ENCODE measurements at regions not wholly inside any gene's neighbourhood (a gene's known extent, or its start where the extent isn't known, plus 50 kb on each side); places are given as distances from the start of the nearest gene placed in this dataset.
"Not testable (repeated sequence)": the region's sequence is repeated elsewhere in the genome, so short reads cannot be mapped to it uniquely, and the experiment has no call there.

- in situ Hi-C loops (cut with MboI; ENCODE audit: low sequenced_read_pairs in 4 of 4): no loop called here
- TF ChIP-seq CTCF (IDR thresholded peaks at IDR 0.05 in 4 of 5, conservative IDR thresholded peaks at IDR 0.05 in 1 of 5) (no peak), POLR2A (IDR thresholded peaks at IDR 0.05) (no peak)
- intact Hi-C loops (cut with DNase I; ENCODE audit: low total_unique reads): no loop called here
- no peaks in the 10 kb centered on the region for H3K27me3 ChIP-seq
- H3K4me3 ChIP-seq: no peak overlapping the region
- H3K36me3 ChIP-seq: no peaks in the 10 kb centered on the region
- ATAC-seq (no peak), DNase-seq (no peak)
- H3K4me1 ChIP-seq: peaks cover 0 to 6% of the 10 kb centered on the region in 2 donors
- H3K27ac ChIP-seq: no peak overlapping the region
- H3K9me3 ChIP-seq: no peaks in the 10 kb centered on the region
These were observed 91.4 kb upstream of the CAV2 start for GRCh38 chr7:116408166-116408565.

DNA sequence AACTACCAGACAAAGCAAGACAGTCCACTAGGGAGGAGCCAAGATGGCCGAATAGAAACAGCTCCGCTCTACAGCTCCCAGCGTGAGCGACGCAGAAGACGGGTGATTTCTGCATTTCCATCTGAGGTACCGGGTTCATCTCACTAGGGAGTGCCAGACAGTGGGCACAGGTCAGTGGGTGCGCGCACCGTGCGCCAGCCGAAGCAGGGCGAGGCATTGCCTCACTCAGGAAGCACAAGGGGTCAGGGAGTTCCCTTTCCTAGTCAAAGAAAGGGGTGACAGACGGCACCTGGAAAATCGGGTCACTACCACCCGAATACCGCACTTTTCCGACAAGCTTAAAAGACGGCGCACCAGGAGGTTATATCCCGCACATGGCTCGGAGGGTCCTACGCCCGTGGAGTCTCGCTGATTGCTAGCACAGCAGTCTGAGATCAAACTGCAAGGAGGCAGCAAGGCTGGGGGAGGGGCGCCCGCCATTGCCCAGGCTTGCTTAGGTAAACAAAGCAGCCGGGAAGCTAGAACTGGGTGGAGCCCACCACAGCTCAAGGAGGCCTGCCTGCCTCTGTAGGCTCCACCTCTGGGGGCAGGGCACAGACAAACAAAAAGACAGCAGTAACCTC is 90.6 kb upstream of the CAV2 start:
- ATAC-seq; H3K4me3 ChIP-seq; DNase-seq; H3K4me1 ChIP-seq; intact Hi-C loops (cut with DNase I; ENCODE audit: low total_unique reads); H3K36me3 ChIP-seq; in situ Hi-C loops (cut with MboI; ENCODE audit: low sequenced_read_pairs in 4 of 4); H3K9me3 ChIP-seq; H3K27me3 ChIP-seq; H3K27ac ChIP-seq: not testable (repeated sequence)

GRCh38 chr7:116410694-116411093 is 88.8 kb upstream of the CAV2 start:
- ATAC-seq; H3K9me3 ChIP-seq; H3K4me3 ChIP-seq; H3K27ac ChIP-seq; in situ Hi-C loops (cut with MboI; ENCODE audit: low sequenced_read_pairs in 4 of 4); H3K27me3 ChIP-seq; H3K4me1 ChIP-seq; DNase-seq; H3K36me3 ChIP-seq; intact Hi-C loops (cut with DNase I; ENCODE audit: low total_unique reads): not testable (repeated sequence)

- TF ChIP-seq CTCF (IDR thresholded peaks at IDR 0.05 in 4 of 5, conservative IDR thresholded peaks at IDR 0.05 in 1 of 5): no peak
- TF ChIP-seq POLR2A (IDR thresholded peaks at IDR 0.05): no peak
- H3K27me3 ChIP-seq: no peaks in the 10 kb centered on the region
- H3K27ac ChIP-seq: no peak overlapping the region
- H3K4me1 ChIP-seq: no peaks in the 10 kb centered on the region
- in situ Hi-C loops (cut with MboI; ENCODE audit: low sequenced_read_pairs in 4 of 4): no loop called here
- H3K9me3 ChIP-seq: no peaks in the 10 kb centered on the region
- no peak overlapping the region for H3K4me3 ChIP-seq
- intact Hi-C loops (cut with DNase I; ENCODE audit: low total_unique reads): no loop called here
- ATAC-seq: no peak
- no peaks in the 10 kb centered on the region for H3K36me3 ChIP-seq
- no peak for DNase-seq
These were observed 81.8 kb upstream of the CAV2 start for GRCh38 chr7:116417593-116418345.

DNA sequence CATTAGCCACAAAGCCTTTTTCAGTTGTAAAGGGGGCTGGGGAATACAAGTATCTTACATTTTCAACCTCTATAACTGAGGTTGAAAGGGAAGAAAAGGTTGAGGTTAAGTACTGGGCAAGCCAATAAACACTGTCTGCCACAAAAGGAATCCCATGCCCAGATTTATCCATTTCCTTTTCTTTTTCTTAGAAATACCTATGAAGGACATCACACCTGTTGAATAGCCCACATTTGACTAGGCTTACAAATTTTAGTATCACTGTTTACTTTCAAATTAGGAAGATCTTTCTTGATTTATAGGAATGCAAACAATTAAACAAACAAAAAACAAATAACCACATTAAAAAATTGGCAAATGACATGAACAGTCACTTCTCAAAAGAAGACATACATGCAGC is 81.0 kb upstream of the CAV2 start:
- intact Hi-C loops (cut with DNase I; ENCODE audit: low total_unique reads): no loop called here
- no peak for ATAC-seq

More for the DNA sequence above, 81.0 kb upstream of the CAV2 start:
- Histone ChIP-seq H3K9me3 (no peaks in the 10 kb centered on the region), H3K27me3 (no peaks in the 10 kb centered on the region), H3K4me1 (no peaks in the 10 kb centered on the region), H3K4me3 (no peak overlapping the region), H3K27ac (no peak overlapping the region), H3K36me3 (no peaks in the 10 kb centered on the region)
- DNase-seq: no peak
- TF ChIP-seq POLR2A (IDR thresholded peaks at IDR 0.05) (no peak), CTCF (IDR thresholded peaks at IDR 0.05 in 4 of 5, conservative IDR thresholded peaks at IDR 0.05 in 1 of 5) (no peak)
- in situ Hi-C loops (cut with MboI; ENCODE audit: low sequenced_read_pairs in 4 of 4): no loop called here

Data from gastrocnemius medialis (tissue), 4 donors.